HG03439 (cell line): ENCODE measurements at regions not wholly inside any gene's neighbourhood (a gene's known extent, or its start where the extent isn't known, plus 50 kb on each side); places are given as distances from the start of the nearest gene placed in this dataset.

Experiments used
- ATAC-seq: cut with Tn5 transposase; IDR thresholded peaks from one replicate; pipeline ENCODE4 v1.9.1; 2021; ENCODE audit warnings: mild to moderate bottlenecking, moderate library complexity; ENCODE audit not compliant: unreplicated experiment

DNA sequence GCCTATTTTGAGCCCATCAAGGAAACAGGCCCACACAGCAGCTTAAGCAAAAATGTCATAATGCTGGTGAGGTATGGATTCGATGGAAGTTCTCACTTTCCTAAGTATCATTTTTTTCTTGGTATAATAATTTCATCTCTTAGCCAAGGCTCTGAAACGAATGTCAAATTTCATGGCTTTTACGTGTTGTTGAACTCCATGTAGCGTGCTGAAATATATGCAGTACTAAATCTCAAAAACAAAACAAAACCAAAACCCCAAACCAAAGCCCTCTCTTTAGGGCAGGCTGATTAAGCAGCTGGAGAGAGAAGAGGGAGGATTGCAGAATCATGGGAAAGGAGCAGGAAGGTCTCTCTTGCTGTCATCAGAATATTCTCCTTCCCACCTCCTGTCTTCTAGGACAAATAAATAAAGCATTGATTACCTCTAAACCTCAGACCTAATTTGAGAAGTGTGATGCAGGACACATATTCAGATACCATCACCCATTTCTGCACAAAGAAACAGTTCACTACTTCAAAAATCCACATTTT is 58.3 kb downstream of the TMEM174 start:
- ATAC-seq: no peak

DNA sequence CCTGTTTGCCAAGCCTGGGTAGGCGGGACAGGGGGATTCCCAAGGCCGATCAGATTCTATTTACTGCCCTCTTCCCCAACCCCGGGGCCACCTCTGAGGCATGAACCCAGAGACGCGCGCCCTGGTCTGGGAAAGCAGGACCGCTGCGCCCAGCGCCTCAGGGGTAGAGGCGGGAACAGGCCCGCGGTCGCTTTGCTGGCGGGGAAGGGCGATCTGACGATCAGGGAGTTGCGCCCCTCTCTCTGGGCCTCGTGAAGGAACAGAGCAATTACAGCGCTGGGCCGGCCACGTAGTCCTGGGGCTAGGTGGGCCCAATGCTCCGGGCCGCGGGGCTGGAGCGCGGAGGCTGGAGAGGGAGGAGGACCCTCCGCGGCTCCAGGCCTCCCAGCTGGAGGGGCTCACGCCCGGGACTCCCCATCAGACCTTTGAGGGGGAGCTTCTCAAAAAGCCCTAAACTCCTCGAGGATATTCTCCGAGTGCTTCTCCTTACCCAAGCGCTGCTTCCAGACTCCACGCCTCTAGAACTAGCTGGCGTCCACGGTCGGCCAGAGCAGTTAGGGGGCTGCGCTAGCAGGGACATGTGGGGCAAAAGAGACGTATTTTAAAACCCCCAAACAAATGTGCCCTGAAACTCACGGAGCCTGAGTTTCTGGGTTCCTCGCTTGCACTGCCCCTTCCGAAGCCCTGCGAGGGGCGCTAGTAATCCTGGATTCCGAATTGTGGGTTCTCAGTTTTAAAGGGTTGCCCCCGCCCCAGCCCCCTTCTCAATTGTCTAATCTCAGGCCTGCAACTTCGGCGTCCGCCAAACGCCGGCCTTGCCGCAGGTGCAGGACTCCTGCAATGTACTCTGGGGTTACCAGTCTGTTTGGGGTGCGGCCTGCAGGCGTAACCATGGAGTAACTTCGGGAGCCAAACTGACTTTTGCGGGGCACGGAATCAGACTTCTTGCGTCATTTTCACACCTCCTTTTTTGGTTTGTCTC is 57.6 kb downstream of the TMEM174 start:
- no peak for ATAC-seq

DNA sequence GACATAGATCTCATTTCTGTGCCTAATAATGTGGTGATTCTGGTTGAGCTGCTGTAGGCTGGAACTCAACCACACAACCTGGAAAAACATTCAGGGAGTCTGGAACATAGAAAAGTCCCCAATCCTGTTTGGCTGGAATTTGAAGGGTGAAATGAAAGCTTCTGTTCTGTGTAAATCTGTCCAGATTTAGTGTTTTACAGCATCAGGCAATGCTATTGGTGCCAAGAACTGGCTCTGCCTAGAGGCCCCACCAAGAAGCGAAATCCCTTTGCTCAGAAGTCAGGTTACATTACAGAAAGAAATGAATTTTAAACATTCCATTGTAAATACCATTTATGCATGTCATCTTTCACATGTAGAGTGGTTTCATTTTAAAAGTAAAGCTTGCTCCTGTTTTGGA is 56.3 kb downstream of the TMEM174 start:
- ATAC-seq: no peak

DNA sequence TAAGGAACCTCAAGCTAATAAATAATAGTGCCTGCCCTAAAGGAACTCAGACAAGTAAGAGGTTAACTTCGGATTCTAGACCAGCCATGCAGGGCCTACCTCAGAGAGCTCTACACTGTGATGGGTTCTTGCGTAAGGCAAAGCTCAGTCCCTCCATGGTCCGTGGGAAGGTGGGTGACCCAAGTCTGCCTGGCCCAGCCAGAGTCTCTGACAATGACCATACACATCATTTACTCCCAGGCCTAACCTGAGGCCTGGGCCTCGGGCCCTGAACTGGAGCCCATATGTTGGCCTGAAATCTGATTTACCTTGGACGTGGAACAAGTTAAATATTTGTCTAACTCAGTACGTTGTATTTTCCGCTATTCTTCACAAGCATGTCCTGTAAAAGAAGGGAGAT is 55.1 kb downstream of the TMEM174 start:
- ATAC-seq: no peak
